Mesendoderm (in vitro differentiated cells): ENCODE measurements at regions not wholly inside any gene's neighbourhood (a gene's known extent, or its start where the extent isn't known, plus 50 kb on each side); places are given as distances from the start of the nearest gene placed in this dataset.

Experiments
- DNase-seq: peaks from one replicate; pipeline ENCODE4 v3.0.0; 2013
- H2AK5ac ChIP-seq: 2 replicates; pipeline ENCODE4 v1.6.1; 2013; ENCODE audit warnings: low read length, inconsistent platforms
- H2BK120ac ChIP-seq: 2 replicates; pipeline ENCODE4 v1.6.1; 2013; ENCODE audit warnings: low read depth, mild to moderate bottlenecking, low read length, moderate library complexity, mixed read lengths
- H2BK15ac ChIP-seq: replicated peaks from 2 replicates; pipeline ENCODE4 v1.6.1; 2013; ENCODE audit warnings: low read depth, mild to moderate bottlenecking, moderate library complexity
- H2BK5ac ChIP-seq: 2 replicates; pipeline ENCODE4 v1.6.1; 2013; ENCODE audit warnings: low read length, inconsistent platforms
- H3K18ac ChIP-seq: 2 replicates; pipeline ENCODE4 v1.6.1; 2013; ENCODE audit warnings: mild to moderate bottlenecking, low read length, mixed read lengths
- H3K23ac ChIP-seq: one replicate; pipeline ENCODE4 v1.6.1; 2013; ENCODE audit warnings: low read length
- H3K27ac ChIP-seq: 2 replicates; pipeline ENCODE4 v1.5.1; 2013; ENCODE audit warnings: low read depth, mild to moderate bottlenecking, inconsistent platforms, low read length, moderate library complexity
- H3K27me3 ChIP-seq: 2 replicates; pipeline ENCODE4 v1.6.1; 2013; ENCODE audit warnings: low read length, control low read depth, mild to moderate bottlenecking, inconsistent platforms; ENCODE audit not compliant: insufficient read depth, poor library complexity
- H3K36me3 ChIP-seq: 2 replicates; pipeline ENCODE4 v1.6.1; 2013; ENCODE audit warnings: low read length, inconsistent platforms; ENCODE audit not compliant: control insufficient read depth, insufficient read depth
- H3K4ac ChIP-seq: one replicate; pipeline ENCODE4 v1.6.1; 2013; ENCODE audit warnings: low read depth, mild to moderate bottlenecking, low read length, moderate library complexity
- H3K4me1 ChIP-seq: 2 replicates; pipeline ENCODE4 v1.6.1; 2013; ENCODE audit warnings: low read depth, low read length, inconsistent platforms; ENCODE audit not compliant: control insufficient read depth
- H3K4me2 ChIP-seq: 2 replicates; pipeline ENCODE4 v1.6.1; 2013; ENCODE audit warnings: low read length
- H3K4me3 ChIP-seq: 2 replicates; pipeline ENCODE4 v1.5.1; 2013; ENCODE audit warnings: mild to moderate bottlenecking, low read length
- H3K56ac ChIP-seq: one replicate; pipeline ENCODE4 v1.6.1; 2013; ENCODE audit warnings: low read length
- H3K79me1 ChIP-seq: 2 replicates; pipeline ENCODE4 v1.6.1; 2013; ENCODE audit warnings: low read length, inconsistent platforms
- H3K79me2 ChIP-seq: 2 replicates; pipeline ENCODE4 v1.6.1; 2013; ENCODE audit warnings: mild to moderate bottlenecking, low read length; ENCODE audit not compliant: control insufficient read depth, insufficient read depth
- H3K9ac ChIP-seq: 2 replicates; pipeline ENCODE4 v1.6.1; 2013; ENCODE audit warnings: low read length, inconsistent platforms
- H4K5ac ChIP-seq: one replicate; pipeline ENCODE4 v1.6.1; 2013; ENCODE audit warnings: low read length
- H4K8ac ChIP-seq: one replicate; pipeline ENCODE4 v1.6.1; 2013; ENCODE audit warnings: low read depth, mild to moderate bottlenecking, control low read depth, low read length, moderate library complexity
- WGBS: extraction: QIAGEN DNeasy Blood & Tissue Kit; methylation state at CpG from one replicate; pipeline ENCODE4 v1.1.7; 2013; ENCODE audit warnings: low lambda C conversion rate, missing lambda C conversion rate; ENCODE audit not compliant: insufficient coverage; ENCODE audit errors: extremely low coverage; 5-methylcytosine and 5-hydroxymethylcytosine counted together

DNA sequence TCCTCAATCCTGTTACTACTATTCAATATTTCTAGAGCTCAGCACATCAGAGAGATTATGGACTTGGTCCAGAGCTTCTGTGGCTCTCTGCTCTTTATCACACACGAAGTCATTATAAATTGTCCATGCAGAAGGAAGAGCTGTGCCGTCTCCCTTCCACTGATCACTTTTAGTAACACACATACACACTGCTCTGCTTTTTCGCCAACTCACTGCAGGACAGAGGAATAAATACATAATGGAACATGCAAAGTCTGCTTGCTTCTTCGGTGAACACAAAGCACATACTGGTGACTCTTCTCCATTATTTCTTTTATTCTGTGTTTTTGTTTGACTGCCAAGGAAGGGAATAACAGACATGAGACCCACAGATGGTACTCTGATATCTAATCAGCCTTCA lies 1000.0 kb upstream of the TENM4 start:
- no peak overlapping the region for H3K9ac ChIP-seq
- no peak overlapping the region for H3K4ac ChIP-seq
- no peak overlapping the region for H4K8ac ChIP-seq
- H2BK120ac ChIP-seq: no peak overlapping the region
- no peak overlapping the region for H3K4me2 ChIP-seq
- H3K36me3 ChIP-seq: no peaks in the 10 kb centered on the region
- H3K23ac ChIP-seq: no peak overlapping the region
- H3K4me1 ChIP-seq: no peaks in the 10 kb centered on the region
- no peaks in the 10 kb centered on the region for H3K79me1 ChIP-seq
- H3K27me3 ChIP-seq: no peaks in the 10 kb centered on the region
- H2AK5ac ChIP-seq: no peak overlapping the region
- H3K27ac ChIP-seq: no peak overlapping the region
- WGBS: no CpG with 5 or more reads among the region's 4 CpGs
- H3K18ac ChIP-seq: no peak overlapping the region
- DNase-seq: no peak
- no peaks in the 10 kb centered on the region for H3K79me2 ChIP-seq
- H3K4me3 ChIP-seq: no peak overlapping the region
- no peak overlapping the region for H2BK15ac ChIP-seq
- no peak overlapping the region for H4K5ac ChIP-seq
- H3K56ac ChIP-seq: no peak overlapping the region
- no peak overlapping the region for H2BK5ac ChIP-seq

DNA sequence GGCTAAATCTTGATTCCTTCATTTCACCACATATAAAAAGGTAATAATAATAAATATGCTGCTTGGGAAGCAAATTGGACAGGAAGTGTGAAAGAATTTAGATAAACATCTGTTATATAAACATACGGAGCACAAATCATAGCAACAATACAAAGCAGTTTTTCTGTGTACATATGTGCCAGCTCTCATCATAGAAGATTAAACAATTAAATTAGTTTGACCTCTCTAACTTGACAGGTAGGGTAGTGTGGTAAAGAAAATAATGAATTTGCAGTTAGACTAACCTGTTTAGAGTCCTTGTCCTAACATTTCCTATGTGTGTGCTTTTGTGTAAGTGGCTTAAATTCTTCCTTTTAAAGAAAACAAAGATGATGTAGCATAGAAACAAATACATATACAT lies 995.7 kb upstream of the TENM4 start:
- Histone ChIP-seq H3K18ac (no peak overlapping the region), H3K79me2 (no peaks in the 10 kb centered on the region), H2BK5ac (no peak overlapping the region), H3K4ac (no peak overlapping the region), H2AK5ac (no peak overlapping the region), H3K27me3 (no peaks in the 10 kb centered on the region), H3K36me3 (no peaks in the 10 kb centered on the region), H4K5ac (no peak overlapping the region), H3K79me1 (no peaks in the 10 kb centered on the region), H2BK15ac (no peak overlapping the region), H3K4me1 (no peaks in the 10 kb centered on the region), H3K4me3 (no peak overlapping the region), H2BK120ac (no peak overlapping the region), H3K23ac (no peak overlapping the region), H3K56ac (no peak overlapping the region), H3K27ac (no peak overlapping the region), H4K8ac (no peak overlapping the region), H3K4me2 (no peak overlapping the region), H3K9ac (no peak overlapping the region)
- no peak for DNase-seq
- no CpG with 5 or more reads among the region's 1 CpG for WGBS

DNA sequence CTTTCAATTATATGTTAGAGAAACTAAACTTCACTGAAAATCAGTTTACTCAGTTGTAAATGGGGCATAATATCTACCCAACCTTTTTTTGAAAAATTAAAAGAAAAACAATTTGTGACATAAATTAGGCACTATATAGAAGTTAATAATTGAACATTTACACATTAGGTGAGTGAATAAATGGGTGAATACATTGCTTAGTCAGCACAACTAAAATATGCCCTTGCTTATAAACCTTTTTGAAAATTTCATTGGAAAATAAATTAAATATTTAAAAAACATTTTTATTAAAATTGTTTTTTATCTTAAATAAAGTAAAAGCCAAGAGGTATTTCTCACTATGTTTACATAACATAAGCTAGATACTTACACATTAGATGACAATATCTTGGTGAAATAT lies 994.5 kb upstream of the TENM4 start:
- no peak overlapping the region for H3K18ac ChIP-seq
- DNase-seq: no peak
- no peak overlapping the region for H3K23ac ChIP-seq
- no peak overlapping the region for H2BK120ac ChIP-seq
- H3K56ac ChIP-seq: no peak overlapping the region
- H4K8ac ChIP-seq: no peak overlapping the region
- H2BK5ac ChIP-seq: no peak overlapping the region
- no peak overlapping the region for H3K4me3 ChIP-seq
- no peak overlapping the region for H3K4ac ChIP-seq
- H2AK5ac ChIP-seq: no peak overlapping the region
- no peak overlapping the region for H3K27ac ChIP-seq
- no peak overlapping the region for H3K4me2 ChIP-seq
- H3K4me1 ChIP-seq: no peaks in the 10 kb centered on the region
- no peak overlapping the region for H2BK15ac ChIP-seq
- no peaks in the 10 kb centered on the region for H3K79me1 ChIP-seq
- H4K5ac ChIP-seq: no peak overlapping the region
- H3K27me3 ChIP-seq: no peaks in the 10 kb centered on the region
- H3K79me2 ChIP-seq: no peaks in the 10 kb centered on the region
- H3K36me3 ChIP-seq: no peaks in the 10 kb centered on the region
- no peak overlapping the region for H3K9ac ChIP-seq

DNA sequence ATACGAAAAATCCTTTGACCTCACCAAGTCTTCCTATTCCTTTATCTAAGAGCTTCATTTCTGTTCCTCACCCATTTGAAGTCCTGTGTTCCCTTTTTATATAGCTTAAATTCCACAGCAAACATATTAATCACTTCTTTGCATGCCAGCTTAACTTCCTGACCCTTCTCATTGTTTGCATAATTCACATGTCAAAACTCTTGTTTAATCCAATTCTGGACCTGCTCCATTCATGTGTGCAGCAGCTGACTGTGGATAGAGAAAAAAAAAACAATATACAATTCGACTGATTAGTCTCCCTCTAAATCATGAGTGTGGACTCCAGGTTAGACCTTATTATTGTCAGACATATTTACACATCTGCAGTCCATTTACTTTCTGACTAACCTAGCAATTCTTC lies 991.2 kb upstream of the TENM4 start:
- H3K18ac ChIP-seq: no peak overlapping the region
- no peaks in the 10 kb centered on the region for H3K4me1 ChIP-seq
- no peak overlapping the region for H4K8ac ChIP-seq
- no peak overlapping the region for H2AK5ac ChIP-seq
- H3K27ac ChIP-seq: no peak overlapping the region
- H3K56ac ChIP-seq: no peak overlapping the region
- H3K4ac ChIP-seq: no peak overlapping the region
- H2BK120ac ChIP-seq: no peak overlapping the region
- no peaks in the 10 kb centered on the region for H3K36me3 ChIP-seq
- H3K9ac ChIP-seq: no peak overlapping the region
- no peak for DNase-seq
- H4K5ac ChIP-seq: no peak overlapping the region
- WGBS: no CpG with 5 or more reads among the region's 2 CpGs
- no peak overlapping the region for H3K4me3 ChIP-seq
- no peak overlapping the region for H2BK5ac ChIP-seq
- no peaks in the 10 kb centered on the region for H3K27me3 ChIP-seq
- H3K79me1 ChIP-seq: no peaks in the 10 kb centered on the region
- no peaks in the 10 kb centered on the region for H3K79me2 ChIP-seq
- H3K4me2 ChIP-seq: no peak overlapping the region
- no peak overlapping the region for H2BK15ac ChIP-seq
- H3K23ac ChIP-seq: no peak overlapping the region

DNA sequence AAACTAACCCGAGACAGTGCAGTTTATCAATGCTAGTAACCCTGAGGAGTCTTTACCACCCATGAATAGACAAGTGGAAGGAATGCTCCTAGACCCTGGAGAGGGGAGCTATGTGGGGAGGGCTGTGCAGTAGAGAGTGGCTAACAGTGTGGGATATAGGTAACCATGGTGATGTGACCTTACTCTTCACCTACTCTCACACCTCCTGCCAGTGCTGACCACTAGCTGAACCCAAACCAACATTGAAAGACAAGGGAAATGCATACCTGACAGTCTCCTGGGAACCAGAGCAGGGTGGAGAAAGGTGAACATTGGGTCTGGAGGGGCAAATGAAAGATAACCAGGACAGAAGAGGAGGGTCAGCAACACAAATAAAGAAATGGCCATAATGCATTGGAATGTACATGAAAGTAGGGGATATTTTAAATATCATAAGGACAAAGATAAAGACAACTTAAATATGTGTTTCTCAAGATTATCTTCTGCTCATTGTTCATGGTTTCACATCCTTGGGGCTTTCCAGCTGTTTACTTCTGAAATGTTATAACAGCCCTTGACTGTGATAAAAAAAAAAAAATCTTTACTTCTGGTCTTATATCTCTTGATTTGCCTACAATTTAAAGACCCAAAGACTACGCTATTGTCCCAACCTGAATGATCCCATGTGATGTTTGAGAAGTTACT lies 983.3 kb upstream of the TENM4 start:
- H3K23ac ChIP-seq: no peak overlapping the region
- H3K4ac ChIP-seq: no peak overlapping the region
- H3K27me3 ChIP-seq: no peaks in the 10 kb centered on the region
- no peak overlapping the region for H4K8ac ChIP-seq
- peak; percentile 63 for DNase-seq
- H3K18ac ChIP-seq: no peak overlapping the region
- no peaks in the 10 kb centered on the region for H3K79me1 ChIP-seq
- no peak overlapping the region for H4K5ac ChIP-seq
- H3K4me3 ChIP-seq: no peak overlapping the region
- no peak overlapping the region for H2BK5ac ChIP-seq
- no peak overlapping the region for H2AK5ac ChIP-seq
- no peaks in the 10 kb centered on the region for H3K4me1 ChIP-seq
- no peak overlapping the region for H2BK120ac ChIP-seq
- WGBS: no CpG with 5 or more reads among the region's 2 CpGs
- H3K79me2 ChIP-seq: no peaks in the 10 kb centered on the region
- no peak overlapping the region for H3K56ac ChIP-seq
- no peak overlapping the region for H3K27ac ChIP-seq
- no peaks in the 10 kb centered on the region for H3K36me3 ChIP-seq
- no peak overlapping the region for H2BK15ac ChIP-seq
- no peak overlapping the region for H3K9ac ChIP-seq
- H3K4me2 ChIP-seq: no peak overlapping the region

DNA sequence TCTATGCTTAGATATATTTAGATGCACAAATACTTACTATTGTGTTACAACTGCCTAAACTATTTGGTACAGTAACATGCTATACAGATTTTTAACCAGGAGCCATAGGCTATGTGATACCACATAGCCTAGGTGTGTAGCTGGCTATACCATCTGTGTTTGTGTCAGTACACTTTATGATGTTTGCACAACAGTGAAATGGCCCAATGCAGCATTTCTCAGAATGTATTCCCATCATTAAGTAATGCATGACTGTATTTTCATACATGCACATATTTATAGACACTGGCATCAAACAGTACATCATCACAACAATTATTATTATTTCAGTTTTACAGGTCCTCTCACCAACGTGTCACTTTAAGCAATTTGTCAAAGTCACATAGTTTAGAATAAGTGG lies 979.5 kb upstream of the TENM4 start:
- no peaks in the 10 kb centered on the region for H3K4me1 ChIP-seq

More for the DNA sequence above, 979.5 kb upstream of the TENM4 start:
- Histone ChIP-seq H3K27me3 (no peaks in the 10 kb centered on the region), H3K18ac (no peak overlapping the region), H2BK120ac (no peak overlapping the region), H3K23ac (no peak overlapping the region), H3K4ac (no peak overlapping the region), H3K4me2 (no peak overlapping the region), H3K56ac (no peak overlapping the region), H3K79me1 (no peaks in the 10 kb centered on the region), H3K4me3 (no peak overlapping the region), H3K79me2 (no peaks in the 10 kb centered on the region), H2AK5ac (no peak overlapping the region), H3K36me3 (no peaks in the 10 kb centered on the region), H3K27ac (no peak overlapping the region), H2BK15ac (no peak overlapping the region), H4K5ac (no peak overlapping the region), H4K8ac (no peak overlapping the region), H3K9ac (no peak overlapping the region), H2BK5ac (no peak overlapping the region)
- no peak for DNase-seq
- no CpG with 5 or more reads among the region's 1 CpG for WGBS
